ENCODE measurements at regions not wholly inside any gene's neighbourhood (a gene's known extent, or its start where the extent isn't known, plus 50 kb on each side); places are given as distances from the start of the nearest gene placed in this dataset.

DNA sequence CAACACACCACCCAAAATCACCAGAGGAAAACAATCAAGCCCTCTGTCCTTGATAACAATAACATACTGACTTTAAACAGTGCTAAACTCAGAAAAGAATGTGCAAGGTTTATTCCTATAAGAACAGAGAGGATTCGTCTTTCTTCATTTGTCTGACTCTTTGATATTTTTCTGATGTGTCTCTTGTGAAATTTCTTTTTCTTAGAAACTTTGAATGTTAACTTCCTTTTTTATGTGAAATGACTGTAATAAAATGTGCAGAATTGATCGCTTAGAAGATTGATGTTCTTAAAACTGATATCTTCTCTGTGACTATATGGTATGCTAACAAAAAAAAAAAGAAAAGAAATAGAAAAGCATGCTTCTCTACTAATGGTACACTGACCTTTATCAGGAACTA, 947.4 kb upstream of the CITED2 start:
- no peak for DNase-seq (ENCODE audit: low read depth in 6 of 9, low spot score in 9 of 9)
- 63% methylated on average over 2 of the region's 2 CpGs for WGBS
- Histone ChIP-seq H3K4me1 (ENCODE audit: control insufficient read depth in 2 of 2, insufficient read depth in 2 of 2, low read length in 2 of 2) (no peaks in the 10 kb centered on the region), H3K27ac (ENCODE audit: low read depth in 1 of 2, low read length in 1 of 2) (no peak overlapping the region), H3K36me3 (ENCODE audit: control insufficient read depth in 2 of 2, insufficient read depth in 2 of 2, low read length in 1 of 2) (no peaks in the 10 kb centered on the region), H3K27me3 (ENCODE audit: control insufficient read depth in 2 of 2, insufficient read depth in 1 of 2, low read length in 1 of 2) (no peaks in the 10 kb centered on the region), H3K4me3 (ENCODE audit: low read length in 2 of 2) (no peak overlapping the region), H3K9me3 (ENCODE audit: control insufficient read depth in 2 of 2, insufficient read depth in 1 of 2, low read length in 1 of 2) (no peaks in the 10 kb centered on the region)

DNA sequence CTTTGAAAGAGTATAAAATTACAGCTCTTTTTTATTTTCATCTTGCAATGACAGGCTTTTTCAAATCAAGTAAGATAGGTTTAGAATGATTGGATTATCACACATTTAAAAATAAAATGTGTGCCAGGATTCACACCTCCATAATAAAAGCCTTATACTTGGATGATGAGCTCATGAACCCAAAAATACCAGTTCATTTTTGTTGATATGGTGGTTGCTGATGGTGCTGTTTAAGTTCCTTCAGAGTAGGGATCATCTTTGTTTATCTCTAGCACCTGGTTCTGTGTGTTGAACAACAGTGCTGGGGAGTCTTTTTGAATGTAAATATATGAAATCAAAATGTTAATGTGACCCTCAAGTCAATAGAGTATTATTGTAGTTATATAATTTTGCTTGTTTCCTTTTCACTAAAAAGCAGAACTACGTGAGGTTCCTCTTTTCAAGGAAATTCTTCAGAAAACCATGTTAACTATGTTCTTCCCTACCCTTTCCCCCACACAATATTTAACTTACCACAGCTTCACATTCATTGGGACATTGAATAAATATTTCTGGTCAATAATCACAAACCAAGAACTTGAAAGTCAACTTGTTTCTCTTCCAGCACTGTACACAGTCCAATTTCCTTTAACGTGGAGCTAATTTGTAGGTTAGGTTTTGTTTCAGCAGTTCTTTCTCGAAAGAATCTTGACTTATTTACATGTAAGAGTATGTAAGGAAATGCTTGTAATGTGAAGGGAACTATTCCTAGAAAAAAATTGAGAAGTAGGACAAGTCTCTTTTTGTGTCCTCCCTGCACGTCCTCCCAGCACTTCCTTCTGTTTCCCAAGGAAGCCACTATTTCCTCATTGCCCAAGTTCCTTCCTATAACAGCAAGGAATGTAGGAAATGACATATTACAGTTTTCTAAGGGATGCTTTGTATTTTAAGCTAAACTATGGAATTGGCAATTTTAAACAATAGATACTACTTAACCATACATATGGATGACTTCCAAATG, 945.9 kb upstream of the CITED2 start:
- no peaks in the 10 kb centered on the region for H3K36me3 ChIP-seq (ENCODE audit: control insufficient read depth in 2 of 2, insufficient read depth in 2 of 2, low read length in 1 of 2)
- H3K4me3 ChIP-seq (ENCODE audit: low read length in 2 of 2), result no peak overlapping the region
- H3K9me3 ChIP-seq (ENCODE audit: control insufficient read depth in 2 of 2, insufficient read depth in 1 of 2, low read length in 1 of 2), result no peaks in the 10 kb centered on the region
- 53% methylated on average over 4 of the region's 4 CpGs for WGBS
- DNase-seq (ENCODE audit: low read depth in 6 of 9, low spot score in 9 of 9), result peak in 1 of 9 donors; percentile 1
- H3K4me1 ChIP-seq (ENCODE audit: control insufficient read depth in 2 of 2, insufficient read depth in 2 of 2, low read length in 2 of 2), result no peaks in the 10 kb centered on the region
- no peaks in the 10 kb centered on the region for H3K27me3 ChIP-seq (ENCODE audit: control insufficient read depth in 2 of 2, insufficient read depth in 1 of 2, low read length in 1 of 2)
- H3K27ac ChIP-seq (ENCODE audit: low read depth in 1 of 2, low read length in 1 of 2), result no peak overlapping the region

DNA sequence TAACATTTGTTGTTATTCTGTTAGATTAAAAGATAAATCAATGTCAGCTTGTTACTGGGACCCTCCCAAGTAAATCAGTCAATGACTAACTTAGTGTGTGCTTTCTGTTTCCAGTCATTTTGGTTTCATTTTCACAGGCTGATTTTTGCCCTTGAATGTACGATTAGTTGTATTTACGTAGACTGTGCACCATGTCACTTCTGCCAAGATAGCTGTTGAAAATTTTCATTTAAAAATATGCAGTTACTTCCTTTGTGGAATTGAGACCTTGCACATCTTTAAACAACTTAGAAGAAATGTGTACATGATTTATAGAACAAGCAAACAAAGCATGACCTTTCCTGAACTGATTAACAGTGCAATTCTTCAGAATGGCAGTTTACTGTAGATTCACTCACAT, 944.8 kb upstream of the CITED2 start:
- Histone ChIP-seq H3K36me3 (ENCODE audit: control insufficient read depth in 2 of 2, insufficient read depth in 2 of 2, low read length in 1 of 2) (no peaks in the 10 kb centered on the region), H3K27ac (ENCODE audit: low read depth in 1 of 2, low read length in 1 of 2) (no peak overlapping the region), H3K27me3 (ENCODE audit: control insufficient read depth in 2 of 2, insufficient read depth in 1 of 2, low read length in 1 of 2) (no peaks in the 10 kb centered on the region), H3K9me3 (ENCODE audit: control insufficient read depth in 2 of 2, insufficient read depth in 1 of 2, low read length in 1 of 2) (no peaks in the 10 kb centered on the region), H3K4me1 (ENCODE audit: control insufficient read depth in 2 of 2, insufficient read depth in 2 of 2, low read length in 2 of 2) (no peaks in the 10 kb centered on the region), H3K4me3 (ENCODE audit: low read length in 2 of 2) (no peak overlapping the region)
- DNase-seq (ENCODE audit: low read depth in 6 of 9, low spot score in 9 of 9), result peak in 1 of 9 donors; percentile 20
- 76% methylated on average over 2 of the region's 2 CpGs for WGBS

DNA sequence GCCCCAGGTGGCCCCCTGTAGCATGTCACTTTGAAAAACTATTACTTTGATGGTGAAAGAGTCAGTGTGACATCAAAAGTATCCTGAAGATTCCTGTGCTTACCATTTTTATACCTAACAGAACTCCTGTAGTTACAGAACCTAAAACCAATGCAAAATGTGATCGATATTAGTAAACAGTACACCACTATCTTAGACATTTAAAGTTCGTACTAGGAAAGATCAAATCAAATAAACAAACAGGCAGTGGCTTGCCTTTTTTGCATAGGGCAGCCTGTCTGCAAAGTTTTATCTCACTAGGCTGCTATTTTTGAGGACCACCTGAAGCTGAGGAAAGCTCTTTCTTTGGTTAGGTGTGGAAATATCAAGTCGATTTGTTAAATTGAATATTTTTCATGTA, 944.0 kb upstream of the CITED2 start:
- Histone ChIP-seq H3K27me3 (ENCODE audit: control insufficient read depth in 2 of 2, insufficient read depth in 1 of 2, low read length in 1 of 2) (no peaks in the 10 kb centered on the region), H3K27ac (ENCODE audit: low read depth in 1 of 2, low read length in 1 of 2) (no peak overlapping the region), H3K4me1 (ENCODE audit: control insufficient read depth in 2 of 2, insufficient read depth in 2 of 2, low read length in 2 of 2) (no peaks in the 10 kb centered on the region), H3K4me3 (ENCODE audit: low read length in 2 of 2) (no peak overlapping the region), H3K36me3 (ENCODE audit: control insufficient read depth in 2 of 2, insufficient read depth in 2 of 2, low read length in 1 of 2) (no peaks in the 10 kb centered on the region), H3K9me3 (ENCODE audit: control insufficient read depth in 2 of 2, insufficient read depth in 1 of 2, low read length in 1 of 2) (no peaks in the 10 kb centered on the region)
- 96% methylated on average over 3 of the region's 3 CpGs for WGBS
- no peak for DNase-seq (ENCODE audit: low read depth in 6 of 9, low spot score in 9 of 9)

DNA sequence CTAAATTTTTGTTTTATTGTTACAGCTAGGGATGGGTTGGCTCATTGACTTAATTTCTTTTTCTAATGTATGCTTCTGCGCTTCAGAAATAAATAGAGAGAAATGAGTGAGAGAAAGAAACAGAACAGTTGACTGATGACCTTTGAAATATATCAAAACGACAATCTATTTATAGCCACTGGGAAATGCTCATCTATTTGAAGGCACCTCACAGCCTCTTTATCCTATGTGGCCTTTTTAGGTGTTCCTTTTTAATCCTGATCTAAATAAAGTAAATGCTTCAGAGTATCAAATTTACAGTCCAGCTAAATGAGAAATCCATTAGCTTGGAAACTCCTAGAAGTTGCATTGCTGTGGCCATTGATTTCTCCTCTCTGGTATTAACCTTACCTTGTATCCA, 943.5 kb upstream of the CITED2 start:
- WGBS, result over 99% methylated on average over 2 of the region's 2 CpGs
- Histone ChIP-seq H3K4me1 (ENCODE audit: control insufficient read depth in 2 of 2, insufficient read depth in 2 of 2, low read length in 2 of 2) (no peaks in the 10 kb centered on the region), H3K27me3 (ENCODE audit: control insufficient read depth in 2 of 2, insufficient read depth in 1 of 2, low read length in 1 of 2) (no peaks in the 10 kb centered on the region), H3K4me3 (ENCODE audit: low read length in 2 of 2) (no peak overlapping the region), H3K9me3 (ENCODE audit: control insufficient read depth in 2 of 2, insufficient read depth in 1 of 2, low read length in 1 of 2) (no peaks in the 10 kb centered on the region), H3K36me3 (ENCODE audit: control insufficient read depth in 2 of 2, insufficient read depth in 2 of 2, low read length in 1 of 2) (no peaks in the 10 kb centered on the region), H3K27ac (ENCODE audit: low read depth in 1 of 2, low read length in 1 of 2) (no peak overlapping the region)
- DNase-seq (ENCODE audit: low read depth in 6 of 9, low spot score in 9 of 9), result no peak

DNA sequence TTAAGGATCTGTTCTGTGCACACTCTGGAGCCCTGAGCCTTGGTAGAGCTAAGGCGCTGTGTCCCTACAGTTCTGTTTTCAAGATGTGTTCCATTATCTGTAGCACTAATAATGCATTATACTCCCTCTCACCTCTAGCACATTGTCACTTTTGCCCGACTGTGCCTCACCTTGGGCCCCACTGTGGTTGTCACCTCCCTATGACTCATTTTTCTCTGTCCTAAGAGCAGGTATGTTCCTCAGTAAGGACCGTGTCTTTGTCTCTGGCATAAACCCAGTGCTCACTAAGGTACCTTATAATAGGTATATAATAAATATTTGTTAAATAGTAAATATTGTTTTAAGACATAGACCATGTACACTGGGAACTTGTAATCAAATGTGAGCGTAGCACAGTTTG, 942.5 kb upstream of the CITED2 start:
- H3K36me3 ChIP-seq (ENCODE audit: control insufficient read depth in 2 of 2, insufficient read depth in 2 of 2, low read length in 1 of 2), result no peaks in the 10 kb centered on the region
- no peaks in the 10 kb centered on the region for H3K4me1 ChIP-seq (ENCODE audit: control insufficient read depth in 2 of 2, insufficient read depth in 2 of 2, low read length in 2 of 2)
- H3K27ac ChIP-seq (ENCODE audit: low read depth in 1 of 2, low read length in 1 of 2), result no peak overlapping the region
- no peaks in the 10 kb centered on the region for H3K9me3 ChIP-seq (ENCODE audit: control insufficient read depth in 2 of 2, insufficient read depth in 1 of 2, low read length in 1 of 2)
- H3K27me3 ChIP-seq (ENCODE audit: control insufficient read depth in 2 of 2, insufficient read depth in 1 of 2, low read length in 1 of 2), result no peaks in the 10 kb centered on the region
- 94% methylated on average over 4 of the region's 4 CpGs for WGBS
- H3K4me3 ChIP-seq (ENCODE audit: low read length in 2 of 2), result no peak overlapping the region
- no peak for DNase-seq (ENCODE audit: low read depth in 6 of 9, low spot score in 9 of 9)

DNA sequence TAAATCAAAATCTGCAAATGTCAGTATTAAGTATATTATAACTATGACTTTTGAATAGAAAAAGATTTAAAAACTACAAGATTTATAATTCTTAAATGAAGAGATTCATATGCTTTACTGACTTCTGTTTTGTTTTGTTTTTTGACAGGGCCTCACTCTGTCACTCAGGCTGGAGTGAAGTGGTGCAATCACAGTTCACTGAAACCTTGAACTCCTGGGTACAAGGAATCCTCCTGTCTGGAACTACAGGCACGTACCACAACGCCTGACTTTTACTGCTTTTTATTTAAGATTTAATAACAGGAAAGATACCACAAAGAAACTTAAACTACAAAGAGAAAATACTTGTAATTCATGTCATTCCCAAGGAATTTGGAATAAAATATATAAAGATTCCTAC, 940.2 kb upstream of the CITED2 start:
- no peak for DNase-seq (ENCODE audit: low read depth in 6 of 9, low spot score in 9 of 9)
- 92% methylated on average over 2 of the region's 2 CpGs for WGBS
- Histone ChIP-seq H3K36me3 (ENCODE audit: control insufficient read depth in 2 of 2, insufficient read depth in 2 of 2, low read length in 1 of 2) (no peaks in the 10 kb centered on the region), H3K27me3 (ENCODE audit: control insufficient read depth in 2 of 2, insufficient read depth in 1 of 2, low read length in 1 of 2) (no peaks in the 10 kb centered on the region), H3K9me3 (ENCODE audit: control insufficient read depth in 2 of 2, insufficient read depth in 1 of 2, low read length in 1 of 2) (no peaks in the 10 kb centered on the region), H3K27ac (ENCODE audit: low read depth in 1 of 2, low read length in 1 of 2) (no peak overlapping the region), H3K4me1 (ENCODE audit: control insufficient read depth in 2 of 2, insufficient read depth in 2 of 2, low read length in 2 of 2) (no peaks in the 10 kb centered on the region), H3K4me3 (ENCODE audit: low read length in 2 of 2) (no peak overlapping the region)

DNA sequence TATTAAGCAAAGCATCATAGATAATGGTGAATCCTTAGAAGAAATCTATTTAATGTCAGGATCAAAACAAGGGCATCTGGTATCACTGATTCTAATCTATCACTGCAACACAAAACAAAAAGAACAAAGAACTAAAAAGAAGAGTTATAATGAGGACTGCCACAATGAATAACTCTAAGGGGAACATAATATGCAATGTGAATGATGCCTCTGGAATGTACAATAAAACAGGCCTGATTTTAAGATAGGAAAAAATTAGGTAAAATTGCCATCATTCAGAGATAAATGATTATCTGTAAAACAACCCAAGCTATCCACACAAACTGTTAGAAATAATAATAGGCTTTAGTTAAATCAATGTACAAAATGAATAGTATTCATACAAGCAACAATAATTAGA, 936.7 kb upstream of the CITED2 start:
- H3K4me3 ChIP-seq (ENCODE audit: low read length in 2 of 2), result no peak overlapping the region
- H3K27me3 ChIP-seq (ENCODE audit: control insufficient read depth in 2 of 2, insufficient read depth in 1 of 2, low read length in 1 of 2), result no peaks in the 10 kb centered on the region
- H3K36me3 ChIP-seq (ENCODE audit: control insufficient read depth in 2 of 2, insufficient read depth in 2 of 2, low read length in 1 of 2), result no peaks in the 10 kb centered on the region
- H3K9me3 ChIP-seq (ENCODE audit: control insufficient read depth in 2 of 2, insufficient read depth in 1 of 2, low read length in 1 of 2), result no peaks in the 10 kb centered on the region
- H3K27ac ChIP-seq (ENCODE audit: low read depth in 1 of 2, low read length in 1 of 2), result no peak overlapping the region
- DNase-seq (ENCODE audit: low read depth in 6 of 9, low spot score in 9 of 9), result no peak
- H3K4me1 ChIP-seq (ENCODE audit: control insufficient read depth in 2 of 2, insufficient read depth in 2 of 2, low read length in 2 of 2), result no peaks in the 10 kb centered on the region

DNA sequence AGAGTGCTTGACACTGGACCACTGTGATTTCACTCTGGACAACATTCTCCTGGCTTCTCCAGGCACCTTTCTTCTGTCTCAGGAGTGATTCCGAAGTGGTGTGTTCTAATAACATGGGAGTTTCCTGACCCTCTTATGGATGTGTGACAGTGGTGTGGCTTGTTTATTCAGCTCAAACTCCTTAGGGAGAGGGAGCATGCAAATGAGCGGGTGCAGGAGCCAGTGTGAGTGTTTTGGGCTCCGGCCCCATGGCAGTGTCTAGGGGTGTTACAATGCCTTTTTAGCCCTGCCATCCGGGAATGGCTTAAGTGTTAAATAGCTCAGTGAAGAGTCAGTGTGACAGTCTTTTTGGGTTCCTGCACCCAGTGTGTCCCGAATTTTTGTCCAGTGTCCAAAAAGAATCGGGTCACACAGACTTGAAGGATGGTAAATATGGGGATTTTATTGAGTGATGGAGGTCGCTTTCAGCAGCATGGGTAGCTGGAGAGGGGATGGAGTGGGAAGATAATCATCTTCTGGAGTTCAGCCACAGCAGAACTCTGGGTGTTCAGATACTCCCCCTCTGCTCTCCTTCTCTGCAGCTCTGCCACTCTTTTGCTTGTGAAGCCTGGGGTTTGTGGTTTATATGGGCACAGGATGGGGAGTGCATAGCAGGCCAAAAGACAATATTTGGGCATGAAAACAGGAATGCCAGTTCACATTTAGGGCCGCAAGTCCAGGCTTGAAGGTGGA, 928.9 kb upstream of the CITED2 start:
- Histone ChIP-seq H3K9me3 (ENCODE audit: control insufficient read depth in 2 of 2, insufficient read depth in 1 of 2, low read length in 1 of 2) (no peaks in the 10 kb centered on the region), H3K27ac (ENCODE audit: low read depth in 1 of 2, low read length in 1 of 2) (no peak overlapping the region), H3K4me3 (ENCODE audit: low read length in 2 of 2) (no peak overlapping the region), H3K36me3 (ENCODE audit: control insufficient read depth in 2 of 2, insufficient read depth in 2 of 2, low read length in 1 of 2) (no peaks in the 10 kb centered on the region), H3K4me1 (ENCODE audit: control insufficient read depth in 2 of 2, insufficient read depth in 2 of 2, low read length in 2 of 2) (no peaks in the 10 kb centered on the region), H3K27me3 (ENCODE audit: control insufficient read depth in 2 of 2, insufficient read depth in 1 of 2, low read length in 1 of 2) (no peaks in the 10 kb centered on the region)
- WGBS, result 95% methylated on average over 8 of the region's 8 CpGs
- DNase-seq (ENCODE audit: low read depth in 6 of 9, low spot score in 9 of 9), result no peak

Measured in thymus (tissue), 11 donors.